Neural crest cell (in vitro differentiated cells): ENCODE measurements at regions not wholly inside any gene's neighbourhood (a gene's known extent, or its start where the extent isn't known, plus 50 kb on each side); places are given as distances from the start of the nearest gene placed in this dataset.

Experiments
- DNase-seq: peaks from one replicate; pipeline ENCODE4 v3.0.0; 2021; ENCODE audit warnings: low read depth, mixed read lengths, low spot score
- H3K27ac Mint-ChIP-seq: one replicate; pipeline ENCODE4 v1.8.0; 2021; ENCODE audit warnings: mild to moderate bottlenecking, mixed read lengths; ENCODE audit not compliant: unreplicated experiment
- H3K27me3 Mint-ChIP-seq: 2 replicates; pipeline ENCODE4 v1.8.0; 2021; ENCODE audit warnings: low read depth, mild to moderate bottlenecking, mixed read lengths
- H3K36me3 Mint-ChIP-seq: 2 replicates; pipeline ENCODE4 v1.8.0; 2021; ENCODE audit warnings: low read depth, mild to moderate bottlenecking, mixed read lengths
- H3K4me1 Mint-ChIP-seq: 2 replicates; pipeline ENCODE4 v1.8.0; 2021; ENCODE audit warnings: mixed read lengths
- H3K4me3 Mint-ChIP-seq: one replicate; pipeline ENCODE4 v1.8.0; 2021; ENCODE audit warnings: mild to moderate bottlenecking, mixed read lengths
- H3K9me3 Mint-ChIP-seq: 2 replicates; pipeline ENCODE4 v1.8.0; 2021; ENCODE audit warnings: mixed read lengths
- CTCF ChIP-seq: fragments of 200-600 bp; sonication (generic); conservative IDR thresholded peaks from 2 replicates; pipeline ENCODE4 v1.5.0; 2021; ENCODE audit warnings: antibody characterized with exemption, mild to moderate bottlenecking

- no peak for DNase-seq
- H3K9me3 Mint-ChIP-seq, result no peaks in the 10 kb centered on the region
- no peak for TF ChIP-seq CTCF
- no peak overlapping the region for H3K27ac Mint-ChIP-seq
- no peaks in the 10 kb centered on the region for H3K36me3 Mint-ChIP-seq
- no peak overlapping the region for H3K4me3 Mint-ChIP-seq
- H3K4me1 Mint-ChIP-seq, result peaks cover 7% of the 10 kb centered on the region
- no peaks in the 10 kb centered on the region for H3K27me3 Mint-ChIP-seq
These were observed 328.7 kb upstream of the B3GAT1 start for GRCh38 chr11:134740590-134741261.

- no peak overlapping the region for H3K27ac Mint-ChIP-seq
- TF ChIP-seq CTCF, result no peak
- no peaks in the 10 kb centered on the region for H3K27me3 Mint-ChIP-seq
- peaks cover 15% of the 10 kb centered on the region for H3K4me1 Mint-ChIP-seq
- no peak for DNase-seq
- no peaks in the 10 kb centered on the region for H3K36me3 Mint-ChIP-seq
- no peaks in the 10 kb centered on the region for H3K9me3 Mint-ChIP-seq
- H3K4me3 Mint-ChIP-seq, result no peak overlapping the region
These were observed 327.1 kb upstream of the B3GAT1 start for GRCh38 chr11:134739136-134739535.

- Mint-ChIP-seq H3K36me3 (no peaks in the 10 kb centered on the region), H3K27me3 (no peaks in the 10 kb centered on the region), H3K4me1 (peaks cover 19% of the 10 kb centered on the region), H3K27ac (no peak overlapping the region), H3K4me3 (no peak overlapping the region), H3K9me3 (no peaks in the 10 kb centered on the region)
- DNase-seq, result no peak
- TF ChIP-seq CTCF, result no peak
These were observed 326.5 kb upstream of the B3GAT1 start for GRCh38 chr11:134738581-134738980.

GRCh38 chr11:134737563-134738510 is 325.8 kb upstream of the B3GAT1 start:
- Mint-ChIP-seq H3K4me1 (peaks cover 21% of the 10 kb centered on the region), H3K27me3 (no peaks in the 10 kb centered on the region), H3K36me3 (no peaks in the 10 kb centered on the region), H3K27ac (no peak overlapping the region), H3K4me3 (no peak overlapping the region), H3K9me3 (no peaks in the 10 kb centered on the region)
- no peak for TF ChIP-seq CTCF
- no peak for DNase-seq

GRCh38 chr11:134736251-134736947 is 324.4 kb upstream of the B3GAT1 start:
- H3K27ac Mint-ChIP-seq, result no peak overlapping the region

More at GRCh38 chr11:134736251-134736947, 324.4 kb upstream of the B3GAT1 start:
- H3K27me3 Mint-ChIP-seq, result peaks cover 4% of the 10 kb centered on the region
- no peaks in the 10 kb centered on the region for H3K9me3 Mint-ChIP-seq
- DNase-seq, result no peak
- no peak for TF ChIP-seq CTCF
- no peak overlapping the region for H3K4me3 Mint-ChIP-seq
- peaks cover 28% of the 10 kb centered on the region for H3K4me1 Mint-ChIP-seq
- H3K36me3 Mint-ChIP-seq, result no peaks in the 10 kb centered on the region
